Activated CD4-positive, alpha-beta T cell treated with anti-CD3 and anti-CD28 coated beads, Interleukin-2, amount 50 U/mL, for 48 hours (primary cell): ENCODE measurements at regions not wholly inside any gene's neighbourhood (a gene's known extent, or its start where the extent isn't known, plus 50 kb on each side); places are given as distances from the start of the nearest gene placed in this dataset.

Experiments used
- DNase-seq, 2 experiments: peaks; one replicate each; pipeline ENCODE4 v3.0.0-alpha.2; 2020

- DNase-seq: no peak
These were observed 158.8 kb upstream of the DUSP10 start for GRCh38 chr1:221900678-221901077.

GRCh38 chr1:221897321-221897721 is 155.4 kb upstream of the DUSP10 start:
- DNase-seq: no peak

GRCh38 chr1:221892301-221892830 is 150.5 kb upstream of the DUSP10 start:
- no peak for DNase-seq

- no peak for DNase-seq
These were observed 149.8 kb upstream of the DUSP10 start for GRCh38 chr1:221891708-221892107.

- no peak for DNase-seq
These were observed 146.9 kb upstream of the DUSP10 start for GRCh38 chr1:221888801-221889200.

- DNase-seq: no peak
These were observed 146.3 kb upstream of the DUSP10 start for GRCh38 chr1:221888218-221888617.

GRCh38 chr1:221887758-221888157 is 145.9 kb upstream of the DUSP10 start:
- no peak for DNase-seq

GRCh38 chr1:221887415-221887746 is 145.5 kb upstream of the DUSP10 start:
- DNase-seq: no peak

GRCh38 chr1:221886743-221887414 is 145.0 kb upstream of the DUSP10 start:
- DNase-seq: no peak

- no peak for DNase-seq
These were observed 144.4 kb upstream of the DUSP10 start for GRCh38 chr1:221886311-221886710.

- DNase-seq: no peak
These were observed 142.9 kb upstream of the DUSP10 start for GRCh38 chr1:221884821-221885220.

- DNase-seq: no peak
These were observed 140.1 kb upstream of the DUSP10 start for GRCh38 chr1:221881805-221882581.

- no peak for DNase-seq
These were observed 138.3 kb upstream of the DUSP10 start for GRCh38 chr1:221880182-221880581.

- no peak for DNase-seq
These were observed 136.2 kb upstream of the DUSP10 start for GRCh38 chr1:221878134-221878533.

- no peak for DNase-seq
These were observed 135.4 kb upstream of the DUSP10 start for GRCh38 chr1:221877311-221877710.

GRCh38 chr1:221875004-221875330 is 133.1 kb upstream of the DUSP10 start:
- DNase-seq: no peak

GRCh38 chr1:221874285-221875003 is 132.6 kb upstream of the DUSP10 start:
- DNase-seq: no peak

- no peak for DNase-seq
These were observed 131.8 kb upstream of the DUSP10 start for GRCh38 chr1:221873673-221874072.

GRCh38 chr1:221871056-221871455 is 129.2 kb upstream of the DUSP10 start:
- DNase-seq: no peak

GRCh38 chr1:221869779-221870178 is 127.9 kb upstream of the DUSP10 start:
- DNase-seq: no peak

GRCh38 chr1:221868593-221869303 is 126.9 kb upstream of the DUSP10 start:
- DNase-seq: no peak

GRCh38 chr1:221867003-221867402 is 125.1 kb upstream of the DUSP10 start:
- no peak for DNase-seq

- no peak for DNase-seq
These were observed 123.9 kb upstream of the DUSP10 start for GRCh38 chr1:221865808-221866207.
